GM21526 (cell line): ENCODE measurements at regions not wholly inside any gene's neighbourhood (a gene's known extent, or its start where the extent isn't known, plus 50 kb on each side); places are given as distances from the start of the nearest gene placed in this dataset.

Source experiments
- ATAC-seq: cut with Tn5 transposase; IDR thresholded peaks from one replicate; pipeline ENCODE4 v1.9.1; 2021; ENCODE audit warnings: moderate library complexity; ENCODE audit not compliant: unreplicated experiment, low FRiP score

DNA sequence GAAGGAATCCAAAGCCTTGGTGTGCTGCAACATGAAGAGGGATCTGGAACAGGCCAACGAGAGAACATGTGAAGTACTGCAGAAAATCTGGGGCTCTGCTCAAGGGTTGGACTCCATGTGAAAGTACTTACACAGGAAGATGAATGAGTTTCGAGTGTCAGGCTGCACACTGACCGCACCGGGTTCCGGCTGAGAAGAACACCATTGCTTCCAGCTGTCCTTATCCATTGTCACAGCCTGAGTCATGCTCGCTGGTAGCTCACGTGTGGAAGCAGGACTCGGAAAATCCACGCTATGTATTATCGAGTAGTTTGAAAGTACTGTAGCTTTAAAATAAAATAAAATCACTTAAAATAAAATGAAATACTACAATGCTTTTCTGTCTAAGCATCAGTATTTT, 50.4 kb upstream of the TBL1X start:
- ATAC-seq = no peak
